OCI-LY1 (cell line): ENCODE measurements at regions not wholly inside any gene's neighbourhood (a gene's known extent, or its start where the extent isn't known, plus 50 kb on each side); places are given as distances from the start of the nearest gene placed in this dataset.
A peak's percentile ranks its signal among the peaks of the same experiment; 100 is the strongest.

ENCODE experiments used
- H2AFZ ChIP-seq: fragments of 200-600 bp; sonication (generic), shearing (Covaris generic); 2 replicates; pipeline ENCODE4 v1.6.0; 2014; ENCODE audit warnings: antibody characterized with exemption, mild to moderate bottlenecking, low read length
- H3F3A ChIP-seq: fragments of 200-600 bp; sonication (generic), shearing (Covaris generic); 2 replicates; pipeline ENCODE4 v1.6.0; 2014; ENCODE audit warnings: mild to moderate bottlenecking, antibody characterized with exemption, low read length, moderate library complexity; ENCODE audit not compliant: insufficient read depth
- H3K27ac ChIP-seq: fragments of 200-600 bp; sonication (generic); 2 replicates; pipeline ENCODE4 v1.5.1; 2014; ENCODE audit warnings: low read length, mixed run types, mild to moderate bottlenecking, low read depth; ENCODE audit not compliant: poor library complexity, severe bottlenecking
- H3K27me3 ChIP-seq: fragments of 200-600 bp; sonication (generic); 2 replicates; pipeline ENCODE4 v1.6.0; 2014; ENCODE audit warnings: antibody characterized with exemption, mild to moderate bottlenecking, low read length, moderate library complexity; ENCODE audit not compliant: insufficient read depth
- H3K36me3 ChIP-seq: fragments of 200-600 bp; sonication (generic); 2 replicates; pipeline ENCODE4 v1.6.1; 2014; ENCODE audit warnings: mild to moderate bottlenecking, antibody characterized with exemption, low read length, moderate library complexity, mixed read lengths; ENCODE audit not compliant: insufficient read depth
- H3K4me1 ChIP-seq: fragments of 200-600 bp; sonication (generic); 2 replicates; pipeline ENCODE4 v1.5.1; 2014; ENCODE audit warnings: mild to moderate bottlenecking, low read length, moderate library complexity; ENCODE audit not compliant: insufficient read depth, severe bottlenecking
- H3K4me2 ChIP-seq: fragments of 200-600 bp; sonication (generic), shearing (Covaris generic); 2 replicates; pipeline ENCODE4 v1.6.1; 2014; ENCODE audit warnings: low read length
- H3K4me3 ChIP-seq: fragments of 200-600 bp; sonication (generic); 2 replicates; pipeline ENCODE4 v1.5.1; 2014; ENCODE audit warnings: low read length, low read depth, mild to moderate bottlenecking, mixed read lengths; ENCODE audit not compliant: poor library complexity, severe bottlenecking
- H3K79me2 ChIP-seq: fragments of 200-600 bp; shearing (Covaris generic); 2 replicates; pipeline ENCODE4 v1.6.1; 2016; ENCODE audit warnings: mixed run types, low read length, mixed read lengths; ENCODE audit not compliant: insufficient read depth
- H3K9ac ChIP-seq: fragments of 200-600 bp; sonication (generic), shearing (Covaris generic); 2 replicates; pipeline ENCODE4 v1.6.1; 2014; ENCODE audit warnings: mild to moderate bottlenecking, low read length, mixed read lengths
- H3K9me2 ChIP-seq: fragments of 200-600 bp; sonication (generic), shearing (Covaris generic); 2 replicates; pipeline ENCODE4 v1.6.1; 2014; ENCODE audit warnings: low read depth, mild to moderate bottlenecking, low read length, mixed read lengths
- H3K9me3 ChIP-seq: fragments of 200-600 bp; shearing (Covaris generic); 2 replicates; pipeline ENCODE4 v1.6.1; 2014; ENCODE audit warnings: low read length, mixed read lengths
- H4K20me1 ChIP-seq: fragments of 200-600 bp; sonication (generic), shearing (Covaris generic); 2 replicates; pipeline ENCODE4 v1.6.0; 2016; ENCODE audit warnings: mild to moderate bottlenecking, low read length; ENCODE audit not compliant: insufficient read depth
- EZH2 ChIP-seq: fragments of 200-600 bp; sonication (generic), shearing (Covaris generic); IDR thresholded peaks from 2 replicates; pipeline ENCODE4 v1.8.0; 2017; ENCODE audit warnings: borderline replicate concordance, mixed run types, mild to moderate bottlenecking, antibody characterized with exemption, low read length, moderate library complexity, mixed read lengths
- TF ChIP-seq, protein P1 (sequence below): fragments of 200-600 bp; sonication (generic), shearing (Covaris generic); IDR thresholded peaks from 2 replicates; pipeline ENCODE4 v1.5.1; 2017; ENCODE audit warnings: mild to moderate bottlenecking, antibody characterized with exemption, low read length, moderate library complexity, mixed read lengths

DNA sequence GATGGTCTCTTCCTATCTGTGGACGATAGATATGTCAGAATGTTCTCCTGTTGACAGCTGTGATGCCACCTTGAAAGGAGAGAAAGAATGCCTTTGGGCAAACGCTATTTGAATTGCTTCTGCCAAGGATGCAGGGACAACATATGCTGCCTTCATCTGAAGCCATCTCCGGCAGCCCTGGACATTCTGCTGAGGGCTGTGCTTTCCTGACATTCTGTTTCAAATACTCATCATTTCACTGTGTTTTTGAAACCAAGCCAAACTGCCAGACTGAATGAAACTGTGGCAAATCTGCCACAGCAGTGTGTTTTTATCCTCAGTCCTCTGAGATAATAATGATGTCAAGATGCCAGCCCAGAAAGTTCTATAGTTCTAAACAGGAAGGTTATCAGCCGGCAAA is 85.8 kb upstream of the BCAT1 start:
- no peak overlapping the region for H3K9ac ChIP-seq

DNA sequence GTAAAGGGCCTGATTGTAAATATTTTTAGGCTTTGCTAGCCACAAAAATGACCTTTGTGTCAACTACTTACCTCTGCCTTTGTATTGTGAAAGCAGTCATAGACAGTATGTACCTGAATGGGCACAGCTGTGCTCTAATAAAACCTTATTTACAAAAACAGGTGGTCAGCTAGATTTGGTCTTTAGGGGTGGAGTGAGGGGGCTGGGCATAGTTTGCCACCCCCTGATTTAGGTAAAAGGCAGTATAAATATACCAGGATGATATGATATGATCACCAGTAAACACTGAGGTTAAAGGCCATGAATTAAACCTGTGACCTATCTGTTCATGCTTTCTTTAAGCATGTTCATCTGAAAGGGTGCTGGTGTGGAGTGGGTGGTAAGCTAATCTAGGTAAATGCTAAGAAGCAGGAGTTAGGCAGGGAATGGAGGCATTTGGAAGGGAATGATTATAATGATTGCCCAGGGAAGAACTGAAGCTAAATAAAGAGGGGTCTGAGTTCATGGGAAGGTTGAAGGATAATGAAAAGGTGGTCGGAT is 77.1 kb upstream of the BCAT1 start:
- Histone ChIP-seq H3K4me1 (peaks cover 65% of the 10 kb centered on the region), H3K9me3 (no peaks in the 10 kb centered on the region), H3K36me3 (no peaks in the 10 kb centered on the region), H3K4me2 (peak overlapping the region; percentile 57), H2AFZ (no peak overlapping the region), H4K20me1 (no peaks in the 10 kb centered on the region), H3K27ac (peak overlapping the region; percentile 95), H3K9me2 (no peaks in the 10 kb centered on the region), H3F3A (0 out of 2 replicates have a peak, but pooled peaks cover 8% of the 10 kb centered on the region), H3K9ac (peak overlapping the region; percentile 60), H3K4me3 (peak overlapping the region; percentile 36), H3K27me3 (no peaks in the 10 kb centered on the region), H3K79me2 (no peaks in the 10 kb centered on the region)
- TF ChIP-seq EZH2 = no peak
- TF ChIP-seq, protein P1, sequence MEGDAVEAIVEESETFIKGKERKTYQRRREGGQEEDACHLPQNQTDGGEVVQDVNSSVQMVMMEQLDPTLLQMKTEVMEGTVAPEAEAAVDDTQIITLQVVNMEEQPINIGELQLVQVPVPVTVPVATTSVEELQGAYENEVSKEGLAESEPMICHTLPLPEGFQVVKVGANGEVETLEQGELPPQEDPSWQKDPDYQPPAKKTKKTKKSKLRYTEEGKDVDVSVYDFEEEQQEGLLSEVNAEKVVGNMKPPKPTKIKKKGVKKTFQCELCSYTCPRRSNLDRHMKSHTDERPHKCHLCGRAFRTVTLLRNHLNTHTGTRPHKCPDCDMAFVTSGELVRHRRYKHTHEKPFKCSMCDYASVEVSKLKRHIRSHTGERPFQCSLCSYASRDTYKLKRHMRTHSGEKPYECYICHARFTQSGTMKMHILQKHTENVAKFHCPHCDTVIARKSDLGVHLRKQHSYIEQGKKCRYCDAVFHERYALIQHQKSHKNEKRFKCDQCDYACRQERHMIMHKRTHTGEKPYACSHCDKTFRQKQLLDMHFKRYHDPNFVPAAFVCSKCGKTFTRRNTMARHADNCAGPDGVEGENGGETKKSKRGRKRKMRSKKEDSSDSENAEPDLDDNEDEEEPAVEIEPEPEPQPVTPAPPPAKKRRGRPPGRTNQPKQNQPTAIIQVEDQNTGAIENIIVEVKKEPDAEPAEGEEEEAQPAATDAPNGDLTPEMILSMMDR = no peak

More for the DNA sequence above, 85.8 kb upstream of the BCAT1 start:
- no peaks in the 10 kb centered on the region for H3F3A ChIP-seq
- no peak overlapping the region for H3K4me3 ChIP-seq
- H3K79me2 ChIP-seq = no peaks in the 10 kb centered on the region
- no peak for TF ChIP-seq EZH2
- TF ChIP-seq, protein P1 = no peak
- H3K27ac ChIP-seq = no peak overlapping the region
- no peaks in the 10 kb centered on the region for H3K36me3 ChIP-seq
- no peaks in the 10 kb centered on the region for H3K9me2 ChIP-seq
- no peaks in the 10 kb centered on the region for H4K20me1 ChIP-seq
- H3K9me3 ChIP-seq = no peaks in the 10 kb centered on the region; the same call in 1 of the 2 replicates
- H3K27me3 ChIP-seq = no peaks in the 10 kb centered on the region
- no peak overlapping the region for H2AFZ ChIP-seq
- H3K4me1 ChIP-seq = peaks cover 10% of the 10 kb centered on the region
- H3K4me2 ChIP-seq = no peak overlapping the region

DNA sequence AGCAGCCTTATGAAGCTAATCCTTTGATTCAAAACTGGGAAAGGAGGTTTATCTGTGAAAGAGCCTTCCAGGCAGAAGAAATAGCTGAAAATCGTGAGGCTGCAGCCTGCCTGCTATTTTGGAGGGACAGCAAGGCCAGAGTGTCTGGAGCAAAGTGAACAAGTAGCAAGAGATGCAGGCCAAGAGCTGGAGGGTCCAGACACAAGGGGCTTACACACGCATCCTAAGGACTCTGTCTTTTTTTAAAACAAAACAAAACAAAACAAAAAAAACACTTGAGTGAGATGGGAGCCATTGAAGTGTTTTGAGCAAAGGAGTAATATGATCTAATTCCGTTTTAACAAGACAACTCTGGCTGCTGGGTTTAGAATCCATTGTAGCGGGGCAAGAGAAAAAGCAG is 76.4 kb upstream of the BCAT1 start:
- Histone ChIP-seq H2AFZ (no peak overlapping the region), H3K4me2 (peak overlapping the region; percentile 57), H3K79me2 (no peaks in the 10 kb centered on the region), H3K9ac (peak overlapping the region; percentile 60), H3K36me3 (no peaks in the 10 kb centered on the region), H3K9me2 (no peaks in the 10 kb centered on the region), H3K27me3 (no peaks in the 10 kb centered on the region), H3K9me3 (no peaks in the 10 kb centered on the region), H4K20me1 (no peaks in the 10 kb centered on the region), H3K4me1 (peaks cover 73% of the 10 kb centered on the region), H3F3A (0 out of 2 replicates have a peak, but pooled peaks cover 8% of the 10 kb centered on the region), H3K4me3 (peak overlapping the region; percentile 36), H3K27ac (peak overlapping the region; percentile 95)
- TF ChIP-seq, protein P1 = no peak
- TF ChIP-seq EZH2 = no peak
